ENCODE measurements at regions not wholly inside any gene's neighbourhood (a gene's known extent, or its start where the extent isn't known, plus 50 kb on each side); places are given as distances from the start of the nearest gene placed in this dataset.

GRCh38 chr2:120682654-120683053 lies 53.0 kb upstream of the GLI2 start:
- TF ChIP-seq, protein P1, sequence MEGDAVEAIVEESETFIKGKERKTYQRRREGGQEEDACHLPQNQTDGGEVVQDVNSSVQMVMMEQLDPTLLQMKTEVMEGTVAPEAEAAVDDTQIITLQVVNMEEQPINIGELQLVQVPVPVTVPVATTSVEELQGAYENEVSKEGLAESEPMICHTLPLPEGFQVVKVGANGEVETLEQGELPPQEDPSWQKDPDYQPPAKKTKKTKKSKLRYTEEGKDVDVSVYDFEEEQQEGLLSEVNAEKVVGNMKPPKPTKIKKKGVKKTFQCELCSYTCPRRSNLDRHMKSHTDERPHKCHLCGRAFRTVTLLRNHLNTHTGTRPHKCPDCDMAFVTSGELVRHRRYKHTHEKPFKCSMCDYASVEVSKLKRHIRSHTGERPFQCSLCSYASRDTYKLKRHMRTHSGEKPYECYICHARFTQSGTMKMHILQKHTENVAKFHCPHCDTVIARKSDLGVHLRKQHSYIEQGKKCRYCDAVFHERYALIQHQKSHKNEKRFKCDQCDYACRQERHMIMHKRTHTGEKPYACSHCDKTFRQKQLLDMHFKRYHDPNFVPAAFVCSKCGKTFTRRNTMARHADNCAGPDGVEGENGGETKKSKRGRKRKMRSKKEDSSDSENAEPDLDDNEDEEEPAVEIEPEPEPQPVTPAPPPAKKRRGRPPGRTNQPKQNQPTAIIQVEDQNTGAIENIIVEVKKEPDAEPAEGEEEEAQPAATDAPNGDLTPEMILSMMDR (IDR thresholded peaks at IDR 0.05), result no peak
- no peak for TF ChIP-seq POLR2A (IDR thresholded peaks at IDR 0.05)
